ENCODE measurements at regions not wholly inside any gene's neighbourhood (a gene's known extent, or its start where the extent isn't known, plus 50 kb on each side); places are given as distances from the start of the nearest gene placed in this dataset.

DNA sequence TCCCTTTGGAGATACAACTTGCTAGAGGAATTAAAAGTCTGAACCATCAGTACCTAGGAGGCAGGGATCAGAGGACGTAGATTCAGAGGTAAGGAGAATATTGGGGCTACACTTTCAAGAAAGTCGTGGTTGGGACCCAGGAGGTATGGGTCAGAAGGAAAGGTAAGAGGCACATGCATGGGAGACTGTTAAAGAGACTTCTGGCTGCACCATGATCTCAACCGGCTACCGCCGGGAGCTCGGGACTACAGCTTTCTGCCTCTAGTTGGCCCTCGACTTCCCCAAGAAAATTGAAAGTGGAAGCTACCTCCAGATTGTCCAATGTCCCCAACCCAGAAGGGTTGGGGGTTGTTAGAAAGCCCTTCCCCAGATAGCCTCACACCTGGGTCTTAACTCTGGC is 355.7 kb upstream of the TMPRSS15 start:
- TF ChIP-seq, protein P1, sequence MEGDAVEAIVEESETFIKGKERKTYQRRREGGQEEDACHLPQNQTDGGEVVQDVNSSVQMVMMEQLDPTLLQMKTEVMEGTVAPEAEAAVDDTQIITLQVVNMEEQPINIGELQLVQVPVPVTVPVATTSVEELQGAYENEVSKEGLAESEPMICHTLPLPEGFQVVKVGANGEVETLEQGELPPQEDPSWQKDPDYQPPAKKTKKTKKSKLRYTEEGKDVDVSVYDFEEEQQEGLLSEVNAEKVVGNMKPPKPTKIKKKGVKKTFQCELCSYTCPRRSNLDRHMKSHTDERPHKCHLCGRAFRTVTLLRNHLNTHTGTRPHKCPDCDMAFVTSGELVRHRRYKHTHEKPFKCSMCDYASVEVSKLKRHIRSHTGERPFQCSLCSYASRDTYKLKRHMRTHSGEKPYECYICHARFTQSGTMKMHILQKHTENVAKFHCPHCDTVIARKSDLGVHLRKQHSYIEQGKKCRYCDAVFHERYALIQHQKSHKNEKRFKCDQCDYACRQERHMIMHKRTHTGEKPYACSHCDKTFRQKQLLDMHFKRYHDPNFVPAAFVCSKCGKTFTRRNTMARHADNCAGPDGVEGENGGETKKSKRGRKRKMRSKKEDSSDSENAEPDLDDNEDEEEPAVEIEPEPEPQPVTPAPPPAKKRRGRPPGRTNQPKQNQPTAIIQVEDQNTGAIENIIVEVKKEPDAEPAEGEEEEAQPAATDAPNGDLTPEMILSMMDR (conservative IDR thresholded peaks at IDR 0.05 in 1 of 2, IDR thresholded peaks at IDR 0.05 in 1 of 2; ENCODE audit: extremely low read depth in 1 of 2, insufficient read depth in 1 of 2, low read depth in 1 of 2, low read length in 2 of 2), result no peak
- no peak for TF ChIP-seq EZH2 (IDR thresholded peaks at IDR 0.05; ENCODE audit: borderline replicate concordance, low read length)

Data from mammary epithelial cell (primary cell).